ENCODE measurements at regions not wholly inside any gene's neighbourhood (a gene's known extent, or its start where the extent isn't known, plus 50 kb on each side); places are given as distances from the start of the nearest gene placed in this dataset.

DNA sequence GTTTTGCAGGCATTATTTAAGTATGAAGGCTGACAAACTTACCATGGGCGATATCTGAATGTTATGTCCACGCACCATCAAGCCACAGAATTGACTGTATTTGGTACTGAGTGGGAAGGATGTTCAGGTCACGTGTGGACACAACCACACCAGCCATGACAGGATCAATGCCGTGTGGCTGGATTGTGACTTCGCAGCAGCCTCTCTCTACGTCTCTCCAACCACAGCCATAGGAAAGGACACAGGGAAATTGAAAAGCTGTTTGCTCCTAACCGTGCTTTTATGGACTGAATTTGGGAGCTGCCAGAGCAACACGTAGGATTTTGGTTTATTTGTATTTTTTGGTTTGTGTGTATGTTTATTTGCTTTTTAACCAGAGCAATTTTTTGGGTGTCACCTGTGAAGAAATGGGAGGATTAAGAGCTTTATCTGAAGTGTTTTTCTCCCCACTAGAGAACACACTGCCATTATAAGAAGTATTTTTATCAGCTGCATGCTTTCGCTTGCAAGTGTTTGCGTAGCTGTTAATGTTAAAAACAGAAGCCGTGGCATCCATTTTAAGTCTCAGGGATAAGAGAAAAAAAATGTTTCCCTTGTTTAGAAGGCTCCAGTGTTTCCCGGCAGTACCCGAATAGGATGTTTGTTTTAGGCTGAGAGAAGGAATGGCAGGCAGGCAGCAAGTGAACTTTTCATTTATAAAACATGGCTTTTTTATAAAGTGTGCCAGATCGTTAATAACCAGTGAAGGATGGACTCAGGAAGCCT, 401.1 kb upstream of the NFE2L3 start:
- Mint-ChIP-seq H3K27ac (no peak overlapping the region), H3K36me3 (no peaks in the 10 kb centered on the region), H3K4me1 (no peaks in the 10 kb centered on the region), H3K27me3 (peaks cover 5 to 28% (median 15%) of the 10 kb centered on the region in 3 donors), H3K9me3 (no peaks in the 10 kb centered on the region), H3K4me3 (no peak overlapping the region)
- ATAC-seq (ENCODE audit: low read depth in 2 of 2) (no peak), DNase-seq (no peak)

DNA sequence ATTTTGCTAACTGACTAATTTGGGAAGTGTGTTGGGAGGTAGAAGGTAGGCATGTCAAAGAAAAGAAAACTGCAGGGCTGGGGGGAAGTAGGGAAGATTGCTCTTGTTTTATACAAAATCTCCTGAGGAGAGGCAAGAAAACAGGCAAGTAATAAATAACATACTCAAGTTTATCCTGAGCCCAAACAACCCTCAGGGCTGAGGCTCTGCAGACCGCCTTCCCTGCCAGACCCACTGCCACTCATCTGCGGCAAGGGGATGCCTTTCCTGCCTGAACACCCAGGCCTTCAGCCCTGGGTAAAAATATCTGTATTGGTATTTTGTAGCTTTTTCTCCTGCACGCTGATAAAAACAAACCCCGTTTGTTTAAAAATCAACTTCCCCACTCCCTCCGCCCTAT, 399.8 kb upstream of the NFE2L3 start:
- H3K9me3 Mint-ChIP-seq = no peaks in the 10 kb centered on the region
- no peaks in the 10 kb centered on the region for H3K4me1 Mint-ChIP-seq
- no peaks in the 10 kb centered on the region for H3K36me3 Mint-ChIP-seq
- ATAC-seq (ENCODE audit: low read depth in 2 of 2) (no peak), DNase-seq (no peak)
- H3K27ac Mint-ChIP-seq = no peak overlapping the region
- no peak overlapping the region for H3K4me3 Mint-ChIP-seq
- peaks cover 16 to 28% (median 20%) of the 10 kb centered on the region in 3 donors for H3K27me3 Mint-ChIP-seq

DNA sequence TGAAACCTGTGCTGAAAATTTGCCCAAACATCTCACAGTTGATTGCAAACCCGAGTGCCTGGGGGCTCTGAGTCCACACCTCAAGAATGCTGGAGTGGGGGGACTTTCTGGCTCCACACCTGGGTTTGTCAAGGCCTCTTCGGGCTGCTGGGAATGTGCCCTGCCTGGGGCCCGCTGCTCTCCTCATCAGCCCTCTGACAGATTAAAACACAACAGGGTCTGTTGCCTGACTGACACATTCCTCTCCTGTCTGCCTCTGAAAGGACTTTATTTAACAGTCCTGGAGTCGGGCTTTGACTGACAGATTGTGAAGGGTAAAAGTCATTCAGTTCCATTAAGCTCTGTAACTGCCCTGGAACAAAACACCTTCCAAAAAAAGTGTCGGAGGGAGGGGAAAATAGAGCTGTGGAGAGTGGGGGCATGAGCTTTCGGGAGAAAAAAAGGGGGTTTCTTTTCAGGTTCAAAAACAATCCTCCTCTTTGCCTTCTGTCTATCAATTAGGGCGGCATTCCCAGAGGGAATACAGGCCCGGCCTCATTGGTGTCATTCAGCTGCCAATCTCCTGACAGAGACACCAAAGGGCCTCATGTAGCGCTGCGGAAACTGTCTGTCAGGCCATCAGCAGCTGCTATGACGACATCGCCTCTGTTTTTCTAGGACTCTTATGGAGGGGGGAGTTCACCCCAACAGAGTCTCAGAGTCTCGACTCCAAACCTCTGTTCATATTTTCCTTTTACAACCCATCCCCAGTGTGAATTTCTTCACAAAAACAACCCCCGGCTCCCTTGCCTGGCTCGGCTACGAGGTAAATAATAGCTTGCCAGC, 398.8 kb upstream of the NFE2L3 start:
- ATAC-seq (ENCODE audit: low read depth in 2 of 2) = no peak
- no peaks in the 10 kb centered on the region for H3K36me3 Mint-ChIP-seq
- H3K4me3 Mint-ChIP-seq = no peak overlapping the region
- H3K9me3 Mint-ChIP-seq = no peaks in the 10 kb centered on the region
- no peak for DNase-seq
- peaks cover 16 to 32% (median 24%) of the 10 kb centered on the region in 3 donors for H3K27me3 Mint-ChIP-seq
- no peaks in the 10 kb centered on the region for H3K4me1 Mint-ChIP-seq
- no peak overlapping the region for H3K27ac Mint-ChIP-seq

DNA sequence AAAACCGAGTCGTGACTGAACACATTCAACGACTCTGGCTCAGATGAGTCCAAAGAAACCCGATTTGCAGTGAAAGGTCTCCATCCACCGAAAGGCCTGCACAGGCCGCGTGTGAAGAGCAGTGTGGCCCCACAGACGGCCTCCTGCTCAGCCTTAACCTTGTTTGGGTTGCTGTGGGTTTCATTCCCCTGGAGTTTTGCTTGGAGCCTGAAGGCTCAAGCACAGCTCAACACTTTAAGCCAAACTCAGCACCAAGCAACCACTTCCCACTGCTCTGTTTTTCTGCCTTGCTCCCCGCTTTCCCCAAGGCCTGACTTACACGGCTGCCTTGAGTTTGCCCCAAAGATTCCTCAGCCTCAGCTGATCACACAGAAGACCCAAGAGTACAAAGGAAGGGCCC, 398.2 kb upstream of the NFE2L3 start:
- peaks cover 16 to 35% (median 29%) of the 10 kb centered on the region in 3 donors for H3K27me3 Mint-ChIP-seq
- H3K4me3 Mint-ChIP-seq = peak overlapping the region in 1 of 8 donors; percentile 17
- no peaks in the 10 kb centered on the region for H3K4me1 Mint-ChIP-seq
- no peaks in the 10 kb centered on the region for H3K36me3 Mint-ChIP-seq
- H3K27ac Mint-ChIP-seq = no peak overlapping the region
- H3K9me3 Mint-ChIP-seq = no peaks in the 10 kb centered on the region
- ATAC-seq (ENCODE audit: low read depth in 2 of 2) (no peak), DNase-seq (no peak)

DNA sequence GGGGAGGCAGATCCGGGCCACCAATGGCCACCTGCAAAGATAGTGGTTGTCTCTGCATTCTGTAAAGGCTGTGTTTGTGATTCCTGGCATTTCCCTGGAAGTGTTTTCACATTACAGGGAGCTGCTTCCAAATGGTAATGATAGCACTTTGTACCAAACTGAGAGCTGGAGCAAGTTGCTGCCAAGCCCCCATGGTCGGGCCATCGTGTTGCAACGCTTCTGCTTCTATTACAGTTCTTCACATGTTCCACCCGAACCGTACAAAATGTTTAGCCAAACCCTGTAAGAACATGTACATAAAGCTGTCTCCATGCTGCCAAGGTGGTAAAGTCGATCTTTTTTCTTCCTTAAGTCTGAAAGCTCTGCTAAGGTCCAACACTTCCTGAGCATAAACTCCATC, 397.7 kb upstream of the NFE2L3 start:
- no peaks in the 10 kb centered on the region for H3K9me3 Mint-ChIP-seq
- no peaks in the 10 kb centered on the region for H3K4me1 Mint-ChIP-seq
- H3K4me3 Mint-ChIP-seq = no peak overlapping the region
- ATAC-seq (ENCODE audit: low read depth in 2 of 2) (no peak), DNase-seq (no peak)
- no peak overlapping the region for H3K27ac Mint-ChIP-seq
- H3K36me3 Mint-ChIP-seq = no peaks in the 10 kb centered on the region
- H3K27me3 Mint-ChIP-seq = peaks cover 18 to 35% (median 29%) of the 10 kb centered on the region in 3 donors

DNA sequence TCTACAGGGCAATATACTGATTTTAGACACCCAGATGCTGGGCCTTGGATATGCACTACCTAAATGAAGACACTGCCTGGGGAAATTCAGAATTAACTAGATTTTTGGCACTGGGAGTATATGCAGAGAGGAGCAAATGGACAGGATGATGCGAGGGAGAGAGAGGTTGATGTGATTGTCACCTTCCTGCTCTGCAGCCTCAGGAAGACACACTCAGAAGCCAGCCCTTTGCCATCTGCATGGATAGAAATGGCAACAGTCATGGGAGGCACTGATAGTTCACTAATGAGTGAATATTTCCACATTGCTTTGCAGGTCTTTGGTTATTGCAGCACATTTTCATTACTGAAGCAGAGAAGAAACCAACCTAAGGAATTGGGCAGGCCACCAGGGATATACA, 397.2 kb upstream of the NFE2L3 start:
- H3K36me3 Mint-ChIP-seq = no peaks in the 10 kb centered on the region
- no peak overlapping the region for H3K4me3 Mint-ChIP-seq
- H3K4me1 Mint-ChIP-seq = no peaks in the 10 kb centered on the region
- no peak for DNase-seq
- H3K27me3 Mint-ChIP-seq = peaks cover 22 to 35% (median 30%) of the 10 kb centered on the region in 3 donors
- H3K9me3 Mint-ChIP-seq = no peaks in the 10 kb centered on the region
- no peak for ATAC-seq (ENCODE audit: low read depth in 2 of 2)
- H3K27ac Mint-ChIP-seq = no peak overlapping the region

DNA sequence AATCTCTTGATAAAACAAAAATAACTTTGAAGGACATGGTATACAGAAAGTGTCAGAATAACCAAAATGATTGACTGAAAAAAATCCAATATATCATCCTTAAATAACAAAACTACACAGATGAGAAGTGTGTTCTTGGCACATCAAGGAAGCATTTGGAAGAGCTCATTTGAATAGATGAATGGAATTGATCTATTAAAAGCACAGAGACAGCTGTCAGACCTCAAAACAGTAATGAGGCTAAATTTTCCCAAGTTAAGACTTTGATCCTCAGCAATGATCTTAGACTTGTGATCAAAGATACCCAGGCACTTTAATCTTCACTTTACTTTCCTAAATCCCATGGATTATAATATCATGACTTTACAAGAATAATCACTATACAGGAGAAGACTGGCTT, 395.4 kb upstream of the NFE2L3 start:
- Mint-ChIP-seq H3K9me3 (peaks cover 0 to 2% (median 0%) of the 10 kb centered on the region in 7 donors), H3K4me3 (no peak overlapping the region), H3K27ac (no peak overlapping the region), H3K27me3 (peaks cover 28 to 40% (median 32%) of the 10 kb centered on the region in 3 donors), H3K4me1 (no peaks in the 10 kb centered on the region), H3K36me3 (no peaks in the 10 kb centered on the region)
- ATAC-seq (ENCODE audit: low read depth in 2 of 2) = no peak
- no peak for DNase-seq

DNA sequence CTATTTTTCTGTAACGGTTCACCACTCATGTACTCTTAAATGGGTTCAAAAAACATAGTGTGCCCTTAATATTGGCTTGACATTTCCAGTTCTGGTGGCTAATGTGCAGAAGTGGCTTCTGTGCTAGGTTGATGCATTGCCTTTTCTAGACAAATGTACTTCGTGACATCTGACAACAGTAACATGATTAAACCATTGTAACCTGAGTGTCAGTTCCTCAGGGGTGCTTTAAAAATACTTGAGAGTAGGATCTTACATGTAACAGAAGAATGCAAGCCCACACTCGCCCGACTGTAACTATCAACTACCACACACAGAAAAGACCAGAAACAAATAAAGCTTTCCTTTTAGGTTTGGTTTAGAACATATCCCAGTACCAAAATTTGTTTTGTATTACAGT, 393.4 kb upstream of the NFE2L3 start:
- Mint-ChIP-seq H3K27ac (no peak overlapping the region), H3K27me3 (peaks cover 32 to 51% (median 46%) of the 10 kb centered on the region in 3 donors), H3K4me1 (no peaks in the 10 kb centered on the region), H3K9me3 (peaks cover 0 to 3% (median 0%) of the 10 kb centered on the region in 7 donors), H3K36me3 (no peaks in the 10 kb centered on the region), H3K4me3 (no peak overlapping the region)
- no peak for DNase-seq
- no peak for ATAC-seq (ENCODE audit: low read depth in 2 of 2)

DNA sequence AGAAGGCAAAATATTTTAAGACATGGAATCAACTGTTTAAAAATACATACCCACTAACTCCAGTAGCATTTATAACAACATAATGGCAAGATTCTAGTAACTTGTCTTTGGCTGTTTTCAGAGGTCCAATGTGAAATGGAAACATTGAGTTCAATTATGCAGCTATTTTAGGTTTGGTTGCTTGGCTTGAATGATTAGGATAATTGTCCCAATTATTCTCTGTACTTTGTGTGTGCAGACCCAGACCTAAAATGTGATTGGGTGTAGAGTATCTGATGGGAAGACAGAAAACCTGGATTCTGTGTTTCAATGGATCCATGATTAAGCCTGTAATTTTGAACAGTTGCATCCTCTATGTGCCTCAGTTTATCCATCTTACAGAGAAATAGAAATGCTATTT, 392.7 kb upstream of the NFE2L3 start:
- Mint-ChIP-seq H3K27ac (no peak overlapping the region), H3K4me3 (no peak overlapping the region), H3K27me3 (peaks cover 36 to 55% (median 51%) of the 10 kb centered on the region in 3 donors), H3K9me3 (peaks cover 0 to 3% (median 0%) of the 10 kb centered on the region in 7 donors), H3K4me1 (no peaks in the 10 kb centered on the region), H3K36me3 (no peaks in the 10 kb centered on the region)
- ATAC-seq (ENCODE audit: low read depth in 2 of 2) (no peak), DNase-seq (no peak)

DNA sequence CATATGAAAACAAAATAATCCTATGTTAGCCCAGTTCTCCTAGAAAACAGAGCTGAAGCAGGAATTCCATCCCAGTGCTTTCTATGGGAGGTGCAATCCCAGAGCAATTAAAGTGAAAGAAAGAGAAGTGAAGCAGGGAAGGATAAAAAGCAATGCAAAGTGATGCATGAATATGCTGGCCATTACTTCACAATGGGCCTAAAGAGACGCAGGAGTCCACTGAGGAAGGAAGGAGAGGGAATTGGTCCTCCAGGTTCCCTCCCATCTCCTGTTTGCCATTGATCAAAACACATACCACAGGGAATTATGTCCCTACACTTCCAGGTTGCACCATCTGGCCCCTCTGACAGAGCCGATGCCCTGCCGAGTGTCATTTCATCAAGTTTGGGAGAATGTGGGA, 392.2 kb upstream of the NFE2L3 start:
- Mint-ChIP-seq H3K27me3 (peaks cover 36 to 55% (median 47%) of the 10 kb centered on the region in 3 donors), H3K9me3 (peaks cover 0 to 3% (median 0%) of the 10 kb centered on the region in 7 donors), H3K36me3 (no peaks in the 10 kb centered on the region), H3K4me1 (no peaks in the 10 kb centered on the region), H3K27ac (no peak overlapping the region), H3K4me3 (peak overlapping the region in 1 of 8 donors; percentile 73)
- ATAC-seq (ENCODE audit: low read depth in 2 of 2) (no peak), DNase-seq (no peak)

DNA sequence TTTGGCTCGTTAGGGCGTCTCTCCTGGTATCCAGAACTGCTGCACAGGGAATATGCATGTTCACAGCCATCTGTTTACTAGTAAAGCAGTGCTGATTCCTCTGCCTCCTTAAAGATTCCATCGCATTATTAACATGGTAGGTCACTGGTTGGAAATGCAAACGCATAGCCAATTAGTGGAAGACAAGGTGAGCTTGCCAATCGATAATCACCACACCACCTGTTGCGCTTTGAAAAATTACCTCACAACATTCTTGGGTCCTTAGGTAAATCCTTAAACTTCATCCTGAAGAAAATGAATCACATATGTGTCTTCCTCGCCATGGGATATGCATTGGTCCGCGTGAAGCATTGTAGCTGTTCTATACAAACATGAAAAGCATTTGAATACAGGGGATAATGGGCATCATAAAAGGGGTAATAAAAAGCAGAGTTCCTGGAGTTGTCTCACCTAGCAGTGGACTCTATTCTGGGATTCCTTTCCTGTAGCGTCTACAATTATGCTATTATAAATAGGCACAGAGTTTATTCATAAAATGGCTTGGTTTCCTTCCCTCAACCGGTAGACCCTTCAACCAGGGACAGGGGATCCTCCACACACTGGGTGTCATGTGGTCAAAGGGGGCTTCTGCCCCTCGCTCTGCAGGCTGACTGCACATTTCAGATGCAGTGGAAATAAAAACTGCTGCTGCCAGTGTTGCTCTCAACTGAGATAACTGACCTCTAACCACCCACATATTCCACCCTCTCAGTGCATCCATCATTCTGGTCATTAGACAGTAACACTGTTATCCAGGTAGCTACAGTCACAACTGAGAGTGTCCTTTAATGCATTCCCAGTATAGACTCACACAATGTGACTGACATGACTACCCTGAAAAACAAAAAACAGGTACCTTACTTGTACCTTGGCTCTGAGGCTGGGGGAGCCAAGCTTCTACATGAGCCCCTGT, 389.2 kb upstream of the NFE2L3 start:
- no peaks in the 10 kb centered on the region for H3K4me1 Mint-ChIP-seq
- DNase-seq (no peak), ATAC-seq (ENCODE audit: low read depth in 2 of 2) (no peak)
- no peaks in the 10 kb centered on the region for H3K36me3 Mint-ChIP-seq
- H3K9me3 Mint-ChIP-seq = peaks cover 0 to 3% (median 0%) of the 10 kb centered on the region in 7 donors
- no peak overlapping the region for H3K4me3 Mint-ChIP-seq
- peaks cover 25 to 55% (median 39%) of the 10 kb centered on the region in 3 donors for H3K27me3 Mint-ChIP-seq
- no peak overlapping the region for H3K27ac Mint-ChIP-seq

DNA sequence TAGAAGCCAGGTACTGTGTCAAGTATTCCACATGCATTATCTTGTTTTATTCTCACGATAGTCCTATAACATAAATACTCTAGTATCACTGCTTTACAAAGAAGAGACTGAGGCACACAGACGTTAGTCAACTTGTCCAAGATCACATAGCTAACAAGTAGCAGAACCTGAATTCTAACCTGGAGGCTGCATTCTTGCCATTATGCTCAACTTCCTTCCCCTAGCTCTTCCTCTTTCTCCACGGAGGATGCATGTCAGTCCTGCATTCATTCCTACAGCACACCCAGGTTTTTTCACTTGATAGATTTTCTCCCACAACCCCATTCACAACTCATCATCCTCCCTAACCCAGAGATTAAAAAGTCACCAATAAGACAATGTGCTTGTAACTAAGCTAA, 388.5 kb upstream of the NFE2L3 start:
- DNase-seq (no peak), ATAC-seq (ENCODE audit: low read depth in 2 of 2) (no peak)
- Mint-ChIP-seq H3K4me1 (no peaks in the 10 kb centered on the region), H3K36me3 (no peaks in the 10 kb centered on the region), H3K27ac (no peak overlapping the region), H3K9me3 (peaks cover 0 to 3% (median 0%) of the 10 kb centered on the region in 7 donors), H3K27me3 (peaks cover 25 to 53% (median 34%) of the 10 kb centered on the region in 3 donors), H3K4me3 (no peak overlapping the region)

DNA sequence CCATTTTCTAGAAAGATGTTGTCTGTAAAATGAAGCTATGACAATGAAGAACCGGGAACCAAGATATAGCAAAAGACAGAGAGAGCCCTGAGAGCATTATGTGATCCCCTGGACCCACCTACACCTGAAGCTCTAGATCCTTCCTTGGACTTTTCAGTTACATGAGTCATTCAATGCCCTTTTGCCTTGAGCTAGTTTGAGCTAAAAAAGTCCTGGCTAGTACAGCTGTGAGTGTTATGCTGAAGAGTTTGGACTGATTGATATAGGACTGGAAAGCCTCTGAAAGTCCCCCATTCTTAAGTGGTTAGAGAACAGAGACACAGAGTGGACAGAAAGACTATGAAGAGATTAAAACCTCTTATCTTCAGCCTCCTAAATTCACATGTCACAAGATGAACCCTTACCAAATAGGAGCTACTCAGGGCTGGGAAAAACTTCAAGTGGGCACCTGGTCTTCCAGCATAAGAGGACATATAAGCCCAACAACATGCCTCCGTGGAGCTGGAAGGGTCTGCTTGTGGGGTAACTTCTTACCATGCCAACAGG, 386.8 kb upstream of the NFE2L3 start:
- Mint-ChIP-seq H3K27ac (no peak overlapping the region), H3K4me3 (peak overlapping the region in 1 of 8 donors; percentile 4)

More for the DNA sequence above, 386.8 kb upstream of the NFE2L3 start:
- ATAC-seq (ENCODE audit: low read depth in 2 of 2) (no peak), DNase-seq (no peak)
- H3K27me3 Mint-ChIP-seq = peaks cover 23 to 59% (median 27%) of the 10 kb centered on the region in 3 donors
- H3K4me1 Mint-ChIP-seq = no peaks in the 10 kb centered on the region
- peaks cover 0 to 3% (median 0%) of the 10 kb centered on the region in 7 donors for H3K9me3 Mint-ChIP-seq
- no peaks in the 10 kb centered on the region for H3K36me3 Mint-ChIP-seq

Measured in naive B cell (primary cell).